Psoas muscle (tissue), 7 donors: ENCODE measurements at regions not wholly inside any gene's neighbourhood (a gene's known extent, or its start where the extent isn't known, plus 50 kb on each side); places are given as distances from the start of the nearest gene placed in this dataset.

ENCODE experiments used
- ATAC-seq, 4 donors: fragments of 200-7000 bp; cut with Tn5 transposase; one replicate each; pipeline ENCODE4 v1.9.1; 2020; ENCODE audit warnings: moderate library complexity in 3 of 4, mild to moderate bottlenecking in 2 of 4
- DNase-seq, 2 donors: peaks; one replicate each; pipeline ENCODE4 v3.0.0-alpha.2; 2020
- H3K27ac ChIP-seq: fragments of 200-600 bp; one replicate; pipeline ENCODE4 v1.8.0; 2022
- H3K27me3 ChIP-seq, 3 donors: fragments of 200-600 bp in 1 of 3; one replicate each; pipeline versions ENCODE4 v1.6.1 to v1.8.0; 2013 to 2022; ENCODE audit warnings: low read length in 2 of 3, mild to moderate bottlenecking in 2 of 3, moderate library complexity in 1 of 3; ENCODE audit not compliant: insufficient read depth in 3 of 3
- H3K36me3 ChIP-seq, 2 donors: fragments of 200-600 bp in 1 of 2; one replicate each; pipeline versions ENCODE4 v1.6.1 to v1.8.0; 2013 to 2022; ENCODE audit warnings: low read depth in 1 of 2, mild to moderate bottlenecking in 1 of 2, moderate library complexity in 1 of 2; ENCODE audit not compliant: insufficient read depth in 1 of 2
- H3K4me1 ChIP-seq: fragments of 200-600 bp; one replicate; pipeline ENCODE4 v1.8.0; 2022
- H3K4me3 ChIP-seq: fragments of 200-600 bp; one replicate; pipeline ENCODE4 v1.8.0; 2022; ENCODE audit warnings: mild to moderate bottlenecking
- H3K9me3 ChIP-seq: fragments of 200-600 bp; one replicate; pipeline ENCODE4 v1.8.0; 2022
- CTCF ChIP-seq: fragments of 200-600 bp; IDR thresholded peaks from one replicate; pipeline ENCODE4 v1.8.0; 2022; ENCODE audit warnings: antibody characterized with exemption
- WGBS, 3 donors: extraction: QIAGEN DNeasy Blood & Tissue Kit; methylation state at CpG; one replicate each; pipeline versions ENCODE4 v1.1.6 to v1.1.7; 2013; 5-methylcytosine and 5-hydroxymethylcytosine counted together
- intact Hi-C, 2 donors: fragments of 100-400 bp; cut with DNase I; formaldehyde crosslinking; loops; one replicate each; pipeline versions ENCODE4 v1.11.0 to v1.14.2; 2022
- donor health status: healthy with polysubstance abuse.
- donor health status: DM: no; HTN: no; CAD: no; lungs with moderate emphysema.
- donor health status: Bipolar disorder and iron deficiency.
- donor health status: healthy.
- donor health status: DM: yes; HTN: yes; CAD: no.
- donor health status: DM: no; HTN: no; CAD: no.
- donor health status: DM: yes; HTN: yes; CAD: no.

- no peak for TF ChIP-seq CTCF
Observed at GRCh38 chr3:109910772-109911171, 573.4 kb upstream of the DPPA4 start.

GRCh38 chr3:109918740-109919139, 581.4 kb upstream of the DPPA4 start:
- Histone ChIP-seq H3K4me1 (no peaks in the 10 kb centered on the region), H3K27me3 (no peaks in the 10 kb centered on the region), H3K27ac (no peak overlapping the region), H3K4me3 (no peak overlapping the region), H3K9me3 (no peaks in the 10 kb centered on the region), H3K36me3 (no peaks in the 10 kb centered on the region)
- DNase-seq (no peak), ATAC-seq (no peak)
- no peak for TF ChIP-seq CTCF
- WGBS, 3 donors: 49 to 80% (median 69%) methylated on average over 2 of the region's 2 CpGs
- intact Hi-C loops: no loop called here

More at GRCh38 chr3:109910772-109911171, 573.4 kb upstream of the DPPA4 start:
- intact Hi-C loops: no loop called here
- no peaks in the 10 kb centered on the region for H3K36me3 ChIP-seq
- H3K4me1 ChIP-seq: no peaks in the 10 kb centered on the region
- no peak overlapping the region for H3K27ac ChIP-seq
- no peaks in the 10 kb centered on the region for H3K9me3 ChIP-seq
- H3K27me3 ChIP-seq: no peaks in the 10 kb centered on the region
- 54 to 77% (median 63%) methylated on average over 5 to 6 of the region's 6 CpGs for WGBS, 3 donors
- H3K4me3 ChIP-seq: no peak overlapping the region
- DNase-seq (no peak), ATAC-seq (no peak)

- Histone ChIP-seq H3K9me3 (no peaks in the 10 kb centered on the region), H3K27me3 (no peaks in the 10 kb centered on the region), H3K4me1 (no peaks in the 10 kb centered on the region), H3K4me3 (no peak overlapping the region), H3K27ac (no peak overlapping the region), H3K36me3 (no peaks in the 10 kb centered on the region)
- TF ChIP-seq CTCF: no peak
- intact Hi-C loops: no loop called here
- no peak for ATAC-seq
- DNase-seq: no peak
- 95 to 98% (median 95%) methylated on average over 2 of the region's 2 CpGs for WGBS, 3 donors
Observed at GRCh38 chr3:109920749-109921148, 583.4 kb upstream of the DPPA4 start.

GRCh38 chr3:109921509-109921908, 584.2 kb upstream of the DPPA4 start:
- no peak for DNase-seq
- 30 to 51% (median 45%) methylated on average over 5 of the region's 5 CpGs for WGBS, 3 donors
- Histone ChIP-seq H3K9me3 (no peaks in the 10 kb centered on the region), H3K4me1 (no peaks in the 10 kb centered on the region), H3K36me3 (no peaks in the 10 kb centered on the region), H3K27me3 (no peaks in the 10 kb centered on the region), H3K4me3 (no peak overlapping the region), H3K27ac (no peak overlapping the region)
- no peak for ATAC-seq
- TF ChIP-seq CTCF: no peak
- intact Hi-C loops: no loop called here

- Histone ChIP-seq H3K9me3 (no peaks in the 10 kb centered on the region), H3K27ac (no peak overlapping the region), H3K36me3 (no peaks in the 10 kb centered on the region), H3K4me3 (no peak overlapping the region), H3K27me3 (no peaks in the 10 kb centered on the region), H3K4me1 (no peaks in the 10 kb centered on the region)
- intact Hi-C loops: no loop called here
- TF ChIP-seq CTCF: no peak
- WGBS, 3 donors: 53 to 79% (median 71%) methylated on average over 2 of the region's 2 CpGs
- no peak for ATAC-seq
- no peak for DNase-seq
Observed at GRCh38 chr3:109922856-109923255, 585.5 kb upstream of the DPPA4 start.
